GM12878 (cell line): ENCODE measurements at regions not wholly inside any gene's neighbourhood (a gene's known extent, or its start where the extent isn't known, plus 50 kb on each side); places are given as distances from the start of the nearest gene placed in this dataset.

Experiments
- ATAC-seq: fragments of 200-7000 bp; cut with Tn5 transposase; 3 replicates; pipeline ENCODE4 v1.9.1; 2020; ENCODE audit warnings: mild to moderate bottlenecking, moderate library complexity
- BruUV-seq: library from RNA; stranded (reverse); fragments of 400-500 nt; replicated peaks from 2 replicates; lab custom pipeline; 2021; lab: Mats Ljungman, UMichigan
- CTCF ChIA-PET: fragments of 300-600 bp; sonication (Branson Sonifier 250); formaldehyde crosslinking; extraction: SDS; loops from one replicate; lab custom pipeline; 2021; ENCODE audit warnings: inconsistent platforms; lab: Yijun Ruan, JAX
- POLR2A ChIA-PET: fragments of 350-600 bp; formaldehyde crosslinking; extraction: SDS; loops from one replicate; lab custom pipeline; 2021; ENCODE audit warnings: inconsistent platforms; lab: Charles Lee
- RAD21 ChIA-PET: fragments of 300-600 bp; sonication (Branson Sonifier 250); formaldehyde crosslinking; loops from one replicate; lab custom pipeline; 2023; ENCODE audit warnings: antibody characterized with exemption; ENCODE audit not compliant: unreplicated experiment; lab: Charles Lee
- SMC1A ChIA-PET: fragments of 300-600 bp; sonication (Branson Sonifier 250); formaldehyde crosslinking; loops from one replicate; lab custom pipeline; 2023; ENCODE audit not compliant: unreplicated experiment, uncharacterized antibody; lab: Charles Lee
- DNase-seq: peaks from one replicate; pipeline ENCODE4 v3.0.0-alpha.2; 2011; ENCODE audit warnings: low read depth, low spot score
- FAIRE-seq: peaks from 3 replicates; lab custom pipeline; 2011; peaks lifted over from hg19 to GRCh38; lab: Jason Lieb, UNC
- H2AFZ ChIP-seq: 2 replicates; pipeline ENCODE4 v1.6.0; 2011; ENCODE audit warnings: low read depth, low read length, control low read depth; ENCODE audit not compliant: control insufficient read depth
- H3K27ac ChIP-seq: 2 replicates; pipeline ENCODE4 v1.5.1; 2011; ENCODE audit warnings: control low read depth; ENCODE audit not compliant: control insufficient read depth, insufficient read depth
- H3K27me3 ChIP-seq, 2 experiments: replicated peaks in 1 of 2; 2 replicates each; pipeline versions ENCODE4 v1.6.0 to v1.6.1; 2011; ENCODE audit warnings: low read length in 1 of 2; ENCODE audit not compliant: control insufficient read depth in 2 of 2, insufficient read depth in 2 of 2
- H3K36me3 ChIP-seq, 2 experiments: 2 replicates each; pipeline ENCODE4 v1.5.1; 2011; ENCODE audit warnings: low read length in 1 of 2; ENCODE audit not compliant: control insufficient read depth in 2 of 2, insufficient read depth in 2 of 2
- H3K4me1 ChIP-seq: 2 replicates; pipeline ENCODE4 v1.6.1; 2011; ENCODE audit warnings: mild to moderate bottlenecking, low read length, moderate library complexity, mixed read lengths; ENCODE audit not compliant: control insufficient read depth, insufficient read depth
- H3K4me2 ChIP-seq: 2 replicates; pipeline ENCODE4 v1.6.0; 2011; ENCODE audit warnings: control low read depth; ENCODE audit not compliant: control insufficient read depth, insufficient read depth
- H3K4me3 ChIP-seq: fragments of 200-600 bp; sonication (generic); 2 replicates; pipeline ENCODE4 v1.5.1; 2016
- H3K79me2 ChIP-seq: 2 replicates; pipeline ENCODE4 v1.6.0; 2011; ENCODE audit warnings: low read length; ENCODE audit not compliant: control insufficient read depth, insufficient read depth
- H3K9ac ChIP-seq: 2 replicates; pipeline ENCODE4 v1.8.0; 2011; ENCODE audit warnings: low read length, control low read depth, mixed read lengths; ENCODE audit not compliant: control insufficient read depth, insufficient read depth
- H3K9me3 ChIP-seq: replicated peaks from 3 replicates; pipeline ENCODE4 v1.5.1; 2011; ENCODE audit warnings: mild to moderate bottlenecking, low read length; ENCODE audit not compliant: control insufficient read depth, insufficient read depth
- H4K20me1 ChIP-seq: 2 replicates; pipeline ENCODE4 v1.6.0; 2011; ENCODE audit not compliant: control insufficient read depth, insufficient read depth
- ATF7 ChIP-seq: fragments of 450-650 bp; IDR thresholded peaks from 2 replicates; pipeline ENCODE4 v1.6.1; 2016; ENCODE audit warnings: low read depth, mild to moderate bottlenecking
- CHD2 ChIP-seq: IDR thresholded peaks from 2 replicates; pipeline ENCODE4 v1.6.1; 2011; ENCODE audit warnings: low read depth, low read length, improper control_type of control experiment, borderline replicate concordance
- CUX1 ChIP-seq: IDR thresholded peaks from 2 replicates; pipeline ENCODE4 v1.6.1; 2012; ENCODE audit warnings: improper control_type of control experiment, low read depth, low read length; ENCODE audit not compliant: insufficient replicate concordance
- EGR1 ChIP-seq, 2 experiments: IDR thresholded peaks; 1 replicate in 1 of 2; 2 replicates in 1 of 2; pipeline ENCODE4 v1.6.1; 2011 to 2012; ENCODE audit warnings: low read depth in 2 of 2, low read length in 2 of 2, borderline replicate concordance in 1 of 2, mild to moderate bottlenecking in 1 of 2, moderate library complexity in 1 of 2
- GABPA ChIP-seq: IDR thresholded peaks from 2 replicates; pipeline ENCODE4 v1.6.1; 2014; ENCODE audit warnings: antibody characterized with exemption, low read depth, mild to moderate bottlenecking, inconsistent platforms
- GATAD2B ChIP-seq: fragments of 450-650 bp; conservative IDR thresholded peaks from 2 replicates; pipeline ENCODE4 v1.6.1; 2017; ENCODE audit warnings: low read depth, mild to moderate bottlenecking, moderate library complexity
- MTA2 ChIP-seq: fragments of 450-650 bp; IDR thresholded peaks from 2 replicates; pipeline ENCODE4 v1.6.1; 2016; ENCODE audit warnings: low read depth, mild to moderate bottlenecking, moderate library complexity
- MXI1 ChIP-seq: fragments of 150-350 bp; IDR thresholded peaks from 2 replicates; pipeline ENCODE4 v1.6.1; 2011; ENCODE audit warnings: low read depth, mild to moderate bottlenecking, inconsistent platforms, low read length, improper control_type of control experiment
- MYC ChIP-seq: IDR thresholded peaks from 2 replicates; pipeline ENCODE4 v1.6.1; 2011; ENCODE audit warnings: mild to moderate bottlenecking, low read length, moderate library complexity, inconsistent platforms; ENCODE audit not compliant: insufficient read depth, insufficient replicate concordance, insufficient read length, severe bottlenecking
- NBN ChIP-seq: fragments of 450-650 bp; IDR thresholded peaks from 2 replicates; pipeline ENCODE4 v1.6.1; 2016
- NFIC ChIP-seq: IDR thresholded peaks from 2 replicates; pipeline ENCODE4 v1.6.1; 2012; ENCODE audit warnings: low read depth, mild to moderate bottlenecking, inconsistent platforms, low read length, moderate library complexity
- NKRF ChIP-seq: fragments of 450-650 bp; conservative IDR thresholded peaks from 2 replicates; pipeline ENCODE4 v1.6.1; 2017; ENCODE audit warnings: mild to moderate bottlenecking, moderate library complexity
- NR2C1 ChIP-seq: fragments of 450-650 bp; IDR thresholded peaks from 2 replicates; pipeline ENCODE4 v1.6.1; 2017; ENCODE audit warnings: antibody characterized with exemption, mild to moderate bottlenecking, moderate library complexity
- POLR2A ChIP-seq: IDR thresholded peaks from 2 replicates; pipeline ENCODE4 v1.6.1; 2011; ENCODE audit warnings: low read depth, mild to moderate bottlenecking, low read length
- POLR2AphosphoS2 ChIP-seq: IDR thresholded peaks from 2 replicates; pipeline ENCODE4 v1.6.1; 2011; ENCODE audit warnings: low read depth, mild to moderate bottlenecking, low read length, improper control_type of control experiment, moderate library complexity
- SIX5 ChIP-seq: IDR thresholded peaks from 2 replicates; pipeline ENCODE4 v1.6.1; 2011; ENCODE audit warnings: mild to moderate bottlenecking, low read depth, low read length, moderate library complexity; ENCODE audit not compliant: severe bottlenecking
- STAT3 ChIP-seq: IDR thresholded peaks from 2 replicates; pipeline ENCODE4 v1.6.1; 2011; ENCODE audit warnings: low read depth, low read length, improper control_type of control experiment
- USF1 ChIP-seq: IDR thresholded peaks from 2 replicates; pipeline ENCODE4 v1.6.1; 2011; ENCODE audit warnings: borderline replicate concordance, low read depth, mild to moderate bottlenecking, moderate library complexity, mixed read lengths, low read length; ENCODE audit not compliant: insufficient read depth; ENCODE audit errors: extremely low read length
- ZNF217 ChIP-seq: fragments of 450-650 bp; IDR thresholded peaks from 2 replicates; pipeline ENCODE4 v1.6.1; 2017; ENCODE audit warnings: antibody characterized with exemption, mild to moderate bottlenecking
- WGBS: methylation state at CpG from one replicate; pipeline ENCODE4 v1.1.6; 2016; ENCODE audit warnings: low lambda C conversion rate; ENCODE audit not compliant: insufficient replicate concordance, insufficient coverage; ENCODE audit errors: missing lambda C conversion rate; 5-methylcytosine and 5-hydroxymethylcytosine counted together
- in situ Hi-C: fragments of 300-500 bp; cut with MboI; formaldehyde crosslinking; loops from 9 replicates; pipeline ENCODE4 v1.14.3; 2018; ENCODE audit warnings: mixed read lengths
- intact Hi-C: fragments of 100-400 bp; cut with micrococcal nuclease; formaldehyde crosslinking; loops from one replicate; pipeline ENCODE4 v1.14.2; 2022; ENCODE audit not compliant: unreplicated experiment

- no TSS peak for BruUV-seq
- H3K27ac ChIP-seq: no peak overlapping the region
- no peak overlapping the region for H3K4me2 ChIP-seq
- no peaks in the 10 kb centered on the region for H3K36me3 ChIP-seq
- no peaks in the 10 kb centered on the region for H3K79me2 ChIP-seq
- CTCF ChIA-PET: no interaction called here
- RAD21 ChIA-PET: no interaction called here
- DNase-seq (no peak), FAIRE-seq (no peak), ATAC-seq (no peak)
- no peak overlapping the region for H3K9ac ChIP-seq
- in situ Hi-C loops: no loop called here
- SMC1A ChIA-PET: no interaction called here
- 0% methylated on average over 2 of the region's 2 CpGs for WGBS
- H3K27me3 ChIP-seq: no peaks in the 10 kb centered on the region
- no peaks in the 10 kb centered on the region for H3K9me3 ChIP-seq
- no peaks in the 10 kb centered on the region for H3K4me1 ChIP-seq
- TF ChIP-seq MYC (no peak), CHD2 (no peak), STAT3 (no peak), GATAD2B (no peak), POLR2AphosphoS2 (no peak), CUX1 (no peak), NFIC (no peak), EGR1 (IDR thresholded peaks at IDR 0.05; ENCODE audit: borderline replicate concordance in 1 of 2, low read depth in 2 of 2, low read length in 2 of 2) (no peak), POLR2A (no peak), ATF7 (no peak), NR2C1 (no peak), MTA2 (no peak), USF1 (no peak), MXI1 (no peak), ZNF217 (no peak), GABPA (no peak), SIX5 (no peak), NBN (no peak), NKRF (no peak)
- TF ChIP-seq, all 136 proteins: peak for 0
- POLR2A ChIA-PET: no interaction called here
- Histone ChIP-seq H4K20me1 (no peaks in the 10 kb centered on the region), H2AFZ (no peak overlapping the region), H3K4me3 (no peak overlapping the region)
- intact Hi-C loops: no loop called here
Observed at GRCh38 chr4:186826006-186826405, 102.3 kb upstream of the FAT1 start.
